Ascending aorta (tissue), 2 donors: ENCODE measurements at regions not wholly inside any gene's neighbourhood (a gene's known extent, or its start where the extent isn't known, plus 50 kb on each side); places are given as distances from the start of the nearest gene placed in this dataset.

ENCODE experiments used
- DNase-seq, 2 donors: peaks; one replicate each; pipeline ENCODE4 v3.0.0-alpha.2; 2019; ENCODE audit warnings: low spot score in 2 of 2
- H3K27ac ChIP-seq, 2 donors: fragments of 200-600 bp; sonication (generic); one replicate each; pipeline ENCODE4 v1.5.1; 2016 to 2017; ENCODE audit warnings: mild to moderate bottlenecking in 1 of 2
- H3K27me3 ChIP-seq: fragments of 200-600 bp; sonication (generic); one replicate; pipeline ENCODE4 v1.5.1; 2017
- H3K36me3 ChIP-seq, 2 donors: fragments of 200-600 bp; sonication (generic); one replicate each; pipeline ENCODE4 v1.5.1; 2016
- H3K4me1 ChIP-seq, 2 donors: fragments of 200-600 bp; sonication (generic); one replicate each; pipeline ENCODE4 v1.5.1; 2016 to 2017; ENCODE audit warnings: mild to moderate bottlenecking in 1 of 2
- H3K4me3 ChIP-seq, 2 donors: fragments of 200-600 bp; sonication (generic); one replicate each; pipeline ENCODE4 v1.5.1; 2016 to 2017; ENCODE audit warnings: mild to moderate bottlenecking in 1 of 2
- H3K9me3 ChIP-seq, 2 donors: fragments of 200-600 bp; sonication (generic); one replicate each; pipeline ENCODE4 v1.5.1; 2016
- intact Hi-C: fragments of 100-400 bp; cut with DNase I; formaldehyde crosslinking; loops from one replicate; pipeline ENCODE4 v1.15.1; 2023
- TF ChIP-seq, protein P1 (sequence below), 3 experiments: fragments of 200-600 bp in 2 of 3; fragments of 450-650 bp in 1 of 3; sonication (generic) in 2 of 3; IDR thresholded peaks; one replicate each; pipeline ENCODE4 v1.5.1; 2016 to 2019; ENCODE audit warnings: antibody characterized with exemption in 3 of 3, mild to moderate bottlenecking in 1 of 3, moderate library complexity in 1 of 3

DNA sequence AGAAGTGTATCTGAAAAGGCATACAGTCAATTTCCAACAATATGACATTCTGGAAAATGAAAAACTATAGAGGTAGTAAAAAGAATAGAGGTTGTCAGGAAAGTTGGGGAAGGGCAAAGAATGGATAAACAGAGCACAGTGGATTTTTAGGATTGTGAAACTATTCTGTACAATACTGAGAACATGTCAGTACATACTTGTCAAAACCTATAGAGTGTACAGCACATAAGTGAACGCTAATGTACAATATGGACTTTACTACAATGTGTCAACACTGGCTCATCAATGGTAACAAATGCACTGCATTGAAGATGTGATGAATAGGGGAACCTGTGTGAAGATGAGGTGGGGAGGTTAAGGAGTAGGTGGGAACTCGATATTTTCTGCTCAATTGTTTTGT lies 483.0 kb upstream of the PFKP start:
- H3K9me3 ChIP-seq = no peaks in the 10 kb centered on the region
- no peak overlapping the region for H3K4me3 ChIP-seq
- no peak for DNase-seq
- TF ChIP-seq, protein P1, sequence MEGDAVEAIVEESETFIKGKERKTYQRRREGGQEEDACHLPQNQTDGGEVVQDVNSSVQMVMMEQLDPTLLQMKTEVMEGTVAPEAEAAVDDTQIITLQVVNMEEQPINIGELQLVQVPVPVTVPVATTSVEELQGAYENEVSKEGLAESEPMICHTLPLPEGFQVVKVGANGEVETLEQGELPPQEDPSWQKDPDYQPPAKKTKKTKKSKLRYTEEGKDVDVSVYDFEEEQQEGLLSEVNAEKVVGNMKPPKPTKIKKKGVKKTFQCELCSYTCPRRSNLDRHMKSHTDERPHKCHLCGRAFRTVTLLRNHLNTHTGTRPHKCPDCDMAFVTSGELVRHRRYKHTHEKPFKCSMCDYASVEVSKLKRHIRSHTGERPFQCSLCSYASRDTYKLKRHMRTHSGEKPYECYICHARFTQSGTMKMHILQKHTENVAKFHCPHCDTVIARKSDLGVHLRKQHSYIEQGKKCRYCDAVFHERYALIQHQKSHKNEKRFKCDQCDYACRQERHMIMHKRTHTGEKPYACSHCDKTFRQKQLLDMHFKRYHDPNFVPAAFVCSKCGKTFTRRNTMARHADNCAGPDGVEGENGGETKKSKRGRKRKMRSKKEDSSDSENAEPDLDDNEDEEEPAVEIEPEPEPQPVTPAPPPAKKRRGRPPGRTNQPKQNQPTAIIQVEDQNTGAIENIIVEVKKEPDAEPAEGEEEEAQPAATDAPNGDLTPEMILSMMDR (IDR thresholded peaks at IDR 0.05) = no peak
- H3K27ac ChIP-seq = no peak overlapping the region
- no peaks in the 10 kb centered on the region for H3K4me1 ChIP-seq
- intact Hi-C loops = no loop called here
- H3K36me3 ChIP-seq = no peaks in the 10 kb centered on the region
- no peaks in the 10 kb centered on the region for H3K27me3 ChIP-seq

DNA sequence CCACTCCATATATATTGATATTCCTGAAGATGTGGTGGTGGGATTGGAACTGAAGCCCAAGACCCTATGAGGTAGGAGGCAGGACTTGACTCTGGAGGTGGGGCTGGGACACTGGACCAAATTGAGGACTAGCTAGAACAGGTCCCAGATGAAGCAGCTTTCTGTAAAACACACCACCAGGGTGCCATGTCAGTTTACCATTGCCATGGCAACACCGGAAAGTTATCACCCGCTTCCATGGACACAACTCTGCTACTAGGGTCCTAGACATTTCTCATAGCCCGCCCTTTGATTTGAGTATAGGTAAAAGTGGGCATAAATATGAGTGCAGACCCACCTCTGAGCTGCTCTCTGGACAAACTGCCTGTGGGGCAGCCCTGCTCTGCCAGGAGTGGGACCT lies 490.5 kb upstream of the PFKP start:
- TF ChIP-seq, protein P1 (IDR thresholded peaks at IDR 0.05) = no peak
- Histone ChIP-seq H3K36me3 (no peaks in the 10 kb centered on the region), H3K27ac (no peak overlapping the region), H3K4me1 (no peaks in the 10 kb centered on the region), H3K4me3 (no peak overlapping the region), H3K9me3 (no peaks in the 10 kb centered on the region), H3K27me3 (no peaks in the 10 kb centered on the region)
- no peak for DNase-seq
- intact Hi-C loops = no loop called here

DNA sequence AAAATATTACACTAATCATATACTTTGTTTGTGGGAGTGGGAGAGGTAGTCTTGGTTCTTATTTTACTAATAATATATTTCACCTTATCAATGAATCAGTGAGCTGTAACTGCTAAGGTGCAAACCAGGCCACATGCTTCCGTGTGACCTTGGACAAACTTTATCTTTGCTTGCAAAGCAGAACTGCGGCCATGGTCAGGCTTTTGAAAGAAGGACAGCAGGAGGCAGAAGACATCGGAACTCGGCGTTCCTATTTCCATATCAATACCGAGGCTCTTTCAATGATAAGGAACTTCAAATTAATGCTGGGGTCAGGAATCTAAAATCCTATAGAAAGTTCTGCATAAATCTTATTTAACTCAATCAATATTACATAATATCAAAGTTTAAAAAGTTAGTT lies 491.9 kb upstream of the PFKP start:
- no peak overlapping the region for H3K4me3 ChIP-seq
- TF ChIP-seq, protein P1 (IDR thresholded peaks at IDR 0.05) = no peak
- no peak for DNase-seq
- intact Hi-C loops = no loop called here
- H3K36me3 ChIP-seq = no peaks in the 10 kb centered on the region
- H3K27ac ChIP-seq = no peak overlapping the region
- no peaks in the 10 kb centered on the region for H3K27me3 ChIP-seq
- H3K4me1 ChIP-seq = no peaks in the 10 kb centered on the region
- H3K9me3 ChIP-seq = no peaks in the 10 kb centered on the region

DNA sequence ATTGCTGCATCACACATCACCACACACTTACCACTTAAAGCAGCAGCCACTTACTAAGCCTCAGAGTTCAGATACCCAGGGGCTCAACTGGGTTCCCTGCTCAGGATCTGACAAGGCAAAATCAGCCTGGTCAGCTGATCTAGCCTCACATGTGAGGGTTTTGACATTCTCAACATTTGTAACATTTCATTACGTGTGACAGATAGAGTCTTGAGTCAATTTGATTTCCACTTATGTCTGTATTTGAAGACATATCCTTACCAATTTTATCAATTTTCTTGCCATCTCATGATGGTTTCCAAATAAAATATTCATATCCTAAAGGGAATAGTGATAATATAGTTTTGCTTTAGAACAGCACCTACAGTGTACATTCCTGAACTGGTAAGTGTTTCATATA lies 494.7 kb upstream of the PFKP start:
- intact Hi-C loops = no loop called here
- Histone ChIP-seq H3K4me1 (no peaks in the 10 kb centered on the region), H3K27ac (no peak overlapping the region), H3K27me3 (no peaks in the 10 kb centered on the region), H3K4me3 (no peak overlapping the region), H3K9me3 (no peaks in the 10 kb centered on the region), H3K36me3 (no peaks in the 10 kb centered on the region)
- TF ChIP-seq, protein P1 (IDR thresholded peaks at IDR 0.05) = no peak
- DNase-seq = no peak

DNA sequence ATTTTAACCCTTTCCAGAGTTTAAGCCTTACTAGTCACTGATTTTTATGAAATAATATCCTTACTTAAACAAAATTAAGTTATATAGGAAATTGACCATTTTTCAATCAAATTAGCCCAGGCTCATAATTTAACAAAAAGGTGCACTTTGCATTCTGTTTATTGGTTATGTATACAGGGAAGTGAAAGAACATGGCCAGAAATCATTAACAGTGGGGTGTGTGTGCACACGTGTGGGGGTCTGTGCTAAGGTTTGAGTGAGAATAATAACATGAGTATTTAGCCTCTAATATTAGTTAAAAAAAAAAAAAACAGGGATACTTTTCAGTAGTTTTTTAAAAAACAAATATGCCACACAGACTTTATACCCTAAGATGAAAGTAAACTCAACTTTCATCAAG lies 510.5 kb upstream of the PFKP start:
- H3K9me3 ChIP-seq = no peaks in the 10 kb centered on the region
- intact Hi-C loops = no loop called here
- no peak overlapping the region for H3K27ac ChIP-seq
- no peaks in the 10 kb centered on the region for H3K36me3 ChIP-seq
- no peak for DNase-seq
- H3K4me3 ChIP-seq = no peak overlapping the region
- H3K27me3 ChIP-seq = no peaks in the 10 kb centered on the region
- TF ChIP-seq, protein P1 (IDR thresholded peaks at IDR 0.05) = no peak
- no peaks in the 10 kb centered on the region for H3K4me1 ChIP-seq

DNA sequence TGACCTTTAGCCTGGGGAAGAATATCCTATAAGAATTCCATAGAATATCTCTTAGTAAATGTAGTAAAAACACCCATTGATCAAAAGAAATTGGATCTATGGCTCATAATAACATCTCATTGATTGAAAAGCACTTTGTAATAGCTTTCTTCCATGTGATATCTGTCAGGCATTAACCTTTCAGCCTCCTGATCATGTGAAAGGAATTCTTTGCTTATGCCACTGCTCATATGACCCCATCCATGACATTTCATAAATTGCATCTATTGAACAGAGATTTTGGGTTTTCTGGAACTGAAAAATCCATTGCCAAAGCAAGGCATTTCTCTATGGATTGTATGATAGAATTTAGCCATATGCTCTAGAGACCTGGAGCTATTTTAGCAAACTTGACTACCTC lies 519.3 kb upstream of the PFKP start:
- Histone ChIP-seq H3K27me3 (no peaks in the 10 kb centered on the region), H3K4me3 (no peak overlapping the region), H3K27ac (no peak overlapping the region), H3K36me3 (no peaks in the 10 kb centered on the region), H3K4me1 (no peaks in the 10 kb centered on the region), H3K9me3 (no peaks in the 10 kb centered on the region)
- intact Hi-C loops = no loop called here
- no peak for DNase-seq
- TF ChIP-seq, protein P1 (IDR thresholded peaks at IDR 0.05) = no peak
